ENCODE measurements at regions not wholly inside any gene's neighbourhood (a gene's known extent, or its start where the extent isn't known, plus 50 kb on each side); places are given as distances from the start of the nearest gene placed in this dataset.
A peak's percentile ranks its signal among the peaks of the same experiment; 100 is the strongest.

GRCh38 chr21:15221799-15222386, 157.1 kb upstream of the NRIP1 start (continued):
- TF ChIP-seq PRDM10 (CRISPR knock-in tag; IDR thresholded peaks at IDR 0.05; ENCODE audit: low read depth) (no peak), MED1 (CRISPR knock-in tag; IDR thresholded peaks at IDR 0.05) (peak; percentile 83), NFKBIZ (CRISPR knock-in tag; IDR thresholded peaks at IDR 0.05) (no peak; the same call in 1 of the 2 replicates), MATR3 (CRISPR knock-in tag; IDR thresholded peaks at IDR 0.05) (no peak), THAP11 (CRISPR knock-in tag; IDR thresholded peaks at IDR 0.05) (0 out of 2 replicates have a peak, but pooled peaks have one; percentile 37), KDM2A (CRISPR knock-in tag; IDR thresholded peaks at IDR 0.05; ENCODE audit: borderline replicate concordance, low read depth) (peak; percentile 27; the same call in 1 of the 2 replicates), ZNF264 (CRISPR knock-in tag; IDR thresholded peaks at IDR 0.05) (peak; percentile 26; the same call in 1 of the 2 replicates), KDM5B (CRISPR knock-in tag; IDR thresholded peaks at IDR 0.05; ENCODE audit: borderline replicate concordance) (no peak), ZNF292 (CRISPR knock-in tag; IDR thresholded peaks at IDR 0.05; ENCODE audit: borderline replicate concordance, low read depth) (peak; percentile 87; the same call in 1 of the 2 replicates), REPIN1 (CRISPR knock-in tag; IDR thresholded peaks at IDR 0.05; ENCODE audit: borderline replicate concordance, low read depth) (no peak), ZFP36L1 (CRISPR knock-in tag; IDR thresholded peaks at IDR 0.05) (no peak), ZNF24 (IDR thresholded peaks at IDR 0.05) (no peak), GATAD1 (CRISPR knock-in tag; IDR thresholded peaks at IDR 0.05) (peak; percentile 38; the same call in 1 of the 2 replicates), TARDBP (CRISPR knock-in tag; IDR thresholded peaks at IDR 0.05) (peak; percentile 55; the same call in 1 of the 2 replicates), SMAD1 (CRISPR knock-in tag; IDR thresholded peaks at IDR 0.05; ENCODE audit: borderline replicate concordance, low read depth) (no peak), DRAP1 (CRISPR knock-in tag; IDR thresholded peaks at IDR 0.05) (peak; percentile 45; the same call in 1 of the 2 replicates), PITX1 (CRISPR knock-in tag; IDR thresholded peaks at IDR 0.05) (peak; percentile 92), NFATC3 (CRISPR knock-in tag; IDR thresholded peaks at IDR 0.05) (no peak), LCORL (IDR thresholded peaks at IDR 0.05) (no peak), LCORL (CRISPR knock-in tag; IDR thresholded peaks at IDR 0.05) (0 out of 2 replicates have a peak, but pooled peaks have one; percentile 52), SP4 (CRISPR knock-in tag; IDR thresholded peaks at IDR 0.05) (no peak), KDM4B (CRISPR knock-in tag; IDR thresholded peaks at IDR 0.05) (0 out of 2 replicates have a peak, but pooled peaks have one; percentile 35), ZNF841 (CRISPR knock-in tag; IDR thresholded peaks at IDR 0.05; ENCODE audit: borderline replicate concordance) (no peak), RARA (CRISPR knock-in tag; IDR thresholded peaks at IDR 0.05) (peak; percentile 97)
- TF ChIP-seq, protein P1, sequence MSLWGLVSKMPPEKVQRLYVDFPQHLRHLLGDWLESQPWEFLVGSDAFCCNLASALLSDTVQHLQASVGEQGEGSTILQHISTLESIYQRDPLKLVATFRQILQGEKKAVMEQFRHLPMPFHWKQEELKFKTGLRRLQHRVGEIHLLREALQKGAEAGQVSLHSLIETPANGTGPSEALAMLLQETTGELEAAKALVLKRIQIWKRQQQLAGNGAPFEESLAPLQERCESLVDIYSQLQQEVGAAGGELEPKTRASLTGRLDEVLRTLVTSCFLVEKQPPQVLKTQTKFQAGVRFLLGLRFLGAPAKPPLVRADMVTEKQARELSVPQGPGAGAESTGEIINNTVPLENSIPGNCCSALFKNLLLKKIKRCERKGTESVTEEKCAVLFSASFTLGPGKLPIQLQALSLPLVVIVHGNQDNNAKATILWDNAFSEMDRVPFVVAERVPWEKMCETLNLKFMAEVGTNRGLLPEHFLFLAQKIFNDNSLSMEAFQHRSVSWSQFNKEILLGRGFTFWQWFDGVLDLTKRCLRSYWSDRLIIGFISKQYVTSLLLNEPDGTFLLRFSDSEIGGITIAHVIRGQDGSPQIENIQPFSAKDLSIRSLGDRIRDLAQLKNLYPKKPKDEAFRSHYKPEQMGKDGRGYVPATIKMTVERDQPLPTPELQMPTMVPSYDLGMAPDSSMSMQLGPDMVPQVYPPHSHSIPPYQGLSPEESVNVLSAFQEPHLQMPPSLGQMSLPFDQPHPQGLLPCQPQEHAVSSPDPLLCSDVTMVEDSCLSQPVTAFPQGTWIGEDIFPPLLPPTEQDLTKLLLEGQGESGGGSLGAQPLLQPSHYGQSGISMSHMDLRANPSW (CRISPR knock-in tag; IDR thresholded peaks at IDR 0.05; ENCODE audit: borderline replicate concordance), result no peak
